ENCODE measurements at regions not wholly inside any gene's neighbourhood (a gene's known extent, or its start where the extent isn't known, plus 50 kb on each side); places are given as distances from the start of the nearest gene placed in this dataset.

DNA sequence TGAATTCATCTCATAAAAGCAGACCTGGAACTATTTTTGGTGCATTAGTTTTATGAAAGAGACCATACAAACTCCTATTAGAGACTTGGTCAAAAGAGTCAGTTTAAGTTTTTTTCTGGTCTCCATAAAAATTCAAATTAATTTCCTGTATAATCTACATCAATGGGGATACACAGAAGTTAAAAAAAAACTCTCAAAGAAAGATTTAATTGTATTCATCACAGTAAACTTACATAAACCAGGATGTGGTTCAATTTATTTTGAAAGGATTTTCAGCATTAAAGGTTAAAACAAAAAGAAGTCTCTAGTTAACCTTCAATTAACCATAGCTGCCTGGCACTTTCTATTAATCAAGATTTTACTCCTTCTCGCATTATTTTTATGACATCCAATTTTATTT lies 530.3 kb upstream of the KCNMB2 start:
- BruUV-seq (replicated peaks), result no TSS peak
- POLR2A ChIA-PET (ENCODE audit: unreplicated experiment), result no interaction called here
- intact Hi-C loops (cut with micrococcal nuclease; ENCODE audit: unreplicated experiment), result no loop called here

DNA sequence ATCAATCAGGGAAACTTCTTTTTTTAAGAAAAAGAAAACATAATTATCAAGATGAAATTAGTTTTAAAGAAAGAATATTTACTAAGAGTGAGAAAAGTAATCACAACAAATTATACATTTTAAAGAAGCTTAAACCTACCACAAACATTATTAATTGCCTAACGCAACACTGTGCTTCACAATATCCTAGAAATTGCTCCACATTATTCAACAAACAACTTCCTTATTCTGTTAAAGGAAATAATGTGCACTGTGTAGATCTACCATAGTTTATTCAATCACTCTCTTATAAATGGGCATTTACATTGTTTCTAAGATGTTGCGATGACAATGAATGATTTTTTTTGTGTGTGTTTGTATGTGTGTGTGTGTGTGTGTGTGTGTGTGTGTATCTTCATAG lies 525.9 kb upstream of the KCNMB2 start:
- BruUV-seq (replicated peaks), result no TSS peak
- ChIA-PET POLR2A (ENCODE audit: unreplicated experiment) (no interaction called here), CTCF (no interaction called here)
- Histone ChIP-seq H3K9me3 (ENCODE audit: insufficient read depth, low read depth) (no peaks in the 10 kb centered on the region), H4K20me1 (ENCODE audit: insufficient read depth) (no peaks in the 10 kb centered on the region), H3K79me2 (ENCODE audit: low read depth) (no peaks in the 10 kb centered on the region), H3K4me2 (no peak overlapping the region), H3K4me1 (replicated peaks; ENCODE audit: insufficient read depth) (no peaks in the 10 kb centered on the region), H3K4me3 (no peak overlapping the region), H3F3A (ENCODE audit: insufficient read depth, low read depth) (no peaks in the 10 kb centered on the region; the same call in 1 of the 2 replicates), H3K27ac (no peak overlapping the region), H3K9me2 (ENCODE audit: insufficient read depth) (no peaks in the 10 kb centered on the region), H3K27me3 (ENCODE audit: insufficient read depth, low read depth) (no peaks in the 10 kb centered on the region), H3K36me3 (ENCODE audit: low read depth) (no peaks in the 10 kb centered on the region), H2AFZ (no peak overlapping the region)
- no peak for DNase-seq
- intact Hi-C loops (cut with micrococcal nuclease; ENCODE audit: unreplicated experiment), result no loop called here
- TF ChIP-seq EZH2 (IDR thresholded peaks at IDR 0.05; ENCODE audit: low read depth), result no peak
- TF ChIP-seq, protein P1, sequence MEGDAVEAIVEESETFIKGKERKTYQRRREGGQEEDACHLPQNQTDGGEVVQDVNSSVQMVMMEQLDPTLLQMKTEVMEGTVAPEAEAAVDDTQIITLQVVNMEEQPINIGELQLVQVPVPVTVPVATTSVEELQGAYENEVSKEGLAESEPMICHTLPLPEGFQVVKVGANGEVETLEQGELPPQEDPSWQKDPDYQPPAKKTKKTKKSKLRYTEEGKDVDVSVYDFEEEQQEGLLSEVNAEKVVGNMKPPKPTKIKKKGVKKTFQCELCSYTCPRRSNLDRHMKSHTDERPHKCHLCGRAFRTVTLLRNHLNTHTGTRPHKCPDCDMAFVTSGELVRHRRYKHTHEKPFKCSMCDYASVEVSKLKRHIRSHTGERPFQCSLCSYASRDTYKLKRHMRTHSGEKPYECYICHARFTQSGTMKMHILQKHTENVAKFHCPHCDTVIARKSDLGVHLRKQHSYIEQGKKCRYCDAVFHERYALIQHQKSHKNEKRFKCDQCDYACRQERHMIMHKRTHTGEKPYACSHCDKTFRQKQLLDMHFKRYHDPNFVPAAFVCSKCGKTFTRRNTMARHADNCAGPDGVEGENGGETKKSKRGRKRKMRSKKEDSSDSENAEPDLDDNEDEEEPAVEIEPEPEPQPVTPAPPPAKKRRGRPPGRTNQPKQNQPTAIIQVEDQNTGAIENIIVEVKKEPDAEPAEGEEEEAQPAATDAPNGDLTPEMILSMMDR (conservative IDR thresholded peaks at IDR 0.05), result no peak

More for the DNA sequence above, 530.3 kb upstream of the KCNMB2 start:
- no peaks in the 10 kb centered on the region; the same call in 1 of the 2 replicates for H3F3A ChIP-seq (ENCODE audit: insufficient read depth, low read depth)
- H4K20me1 ChIP-seq (ENCODE audit: insufficient read depth), result no peaks in the 10 kb centered on the region
- no peak overlapping the region for H3K27ac ChIP-seq
- no peaks in the 10 kb centered on the region for H3K36me3 ChIP-seq (ENCODE audit: low read depth)
- no peak overlapping the region for H2AFZ ChIP-seq
- H3K4me3 ChIP-seq, result no peak overlapping the region
- H3K4me2 ChIP-seq, result no peak overlapping the region
- DNase-seq, result no peak
- H3K27me3 ChIP-seq (ENCODE audit: insufficient read depth, low read depth), result no peaks in the 10 kb centered on the region
- TF ChIP-seq, protein P1 (conservative IDR thresholded peaks at IDR 0.05), result no peak
- TF ChIP-seq EZH2 (IDR thresholded peaks at IDR 0.05; ENCODE audit: low read depth), result no peak
- no peaks in the 10 kb centered on the region for H3K4me1 ChIP-seq (replicated peaks; ENCODE audit: insufficient read depth)
- CTCF ChIA-PET, result interaction anchor here (0.6 to 0.7 kb wide), 2 partner anchors 483 to 951 kb away, joined by 3 read pairs; no protein-coding TSS in a partner anchor
- no peaks in the 10 kb centered on the region for H3K79me2 ChIP-seq (ENCODE audit: low read depth)
- H3K9me2 ChIP-seq (ENCODE audit: insufficient read depth), result no peaks in the 10 kb centered on the region
- no peaks in the 10 kb centered on the region; the same call in 1 of the 2 replicates for H3K9me3 ChIP-seq (ENCODE audit: insufficient read depth, low read depth)

DNA sequence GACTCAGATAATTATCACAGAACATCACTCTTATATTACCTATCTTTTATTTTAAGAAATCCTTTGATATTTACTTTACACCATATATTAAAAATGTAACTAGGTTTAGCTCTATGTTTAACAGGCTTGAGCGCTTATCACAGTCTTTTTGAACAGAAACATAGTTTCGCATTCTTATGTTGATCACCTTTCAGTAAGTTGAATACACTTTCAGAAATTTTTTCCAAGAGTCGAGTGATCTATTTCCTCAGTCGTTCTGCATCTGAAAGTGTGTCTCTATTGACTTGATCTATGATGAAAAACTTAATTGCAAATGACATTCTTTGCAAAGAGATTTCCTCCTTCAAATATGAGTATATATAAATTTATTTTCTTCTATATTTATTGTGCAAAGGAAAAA lies 516.6 kb upstream of the KCNMB2 start:
- H2AFZ ChIP-seq, result no peak overlapping the region
- peaks cover 5% of the 10 kb centered on the region; the same call in 1 of the 2 replicates for H3K9me2 ChIP-seq (ENCODE audit: insufficient read depth)
- ChIA-PET POLR2A (ENCODE audit: unreplicated experiment) (interaction anchor here (0.7 kb wide), 1 partner anchor 18 kb away, joined by 6 read pairs; no protein-coding TSS in a partner anchor), CTCF (no interaction called here)
- no peaks in the 10 kb centered on the region for H3K9me3 ChIP-seq (ENCODE audit: insufficient read depth, low read depth)
- H3F3A ChIP-seq (ENCODE audit: insufficient read depth, low read depth), result no peaks in the 10 kb centered on the region
- TF ChIP-seq, protein P1 (conservative IDR thresholded peaks at IDR 0.05), result no peak
- TF ChIP-seq EZH2 (IDR thresholded peaks at IDR 0.05; ENCODE audit: low read depth), result no peak
- H4K20me1 ChIP-seq (ENCODE audit: insufficient read depth), result no peaks in the 10 kb centered on the region
- H3K27ac ChIP-seq, result no peak overlapping the region
- intact Hi-C loops (cut with micrococcal nuclease; ENCODE audit: unreplicated experiment), result no loop called here
- no peaks in the 10 kb centered on the region for H3K4me1 ChIP-seq (replicated peaks; ENCODE audit: insufficient read depth)
- no peak overlapping the region for H3K4me2 ChIP-seq
- no TSS peak for BruUV-seq (replicated peaks)
- H3K4me3 ChIP-seq, result no peak overlapping the region
- H3K36me3 ChIP-seq (ENCODE audit: low read depth), result no peaks in the 10 kb centered on the region
- DNase-seq, result no peak
- no peaks in the 10 kb centered on the region for H3K27me3 ChIP-seq (ENCODE audit: insufficient read depth, low read depth)
- H3K79me2 ChIP-seq (ENCODE audit: low read depth), result no peaks in the 10 kb centered on the region

Data from PC-9 (cell line).